Endodermal cell (in vitro differentiated cells): ENCODE measurements at regions not wholly inside any gene's neighbourhood (a gene's known extent, or its start where the extent isn't known, plus 50 kb on each side); places are given as distances from the start of the nearest gene placed in this dataset.

ENCODE experiments used
- DNase-seq: peaks from one replicate; pipeline ENCODE4 v3.0.0-alpha.2; 2017
- H3K27ac ChIP-seq: 2 replicates; pipeline ENCODE4 v1.5.1; 2013; ENCODE audit warnings: mild to moderate bottlenecking, low read depth, low read length, moderate library complexity
- H3K27me3 ChIP-seq: 2 replicates; pipeline ENCODE4 v1.6.1; 2013; ENCODE audit warnings: mild to moderate bottlenecking, low read length, moderate library complexity; ENCODE audit not compliant: insufficient read depth, control insufficient read depth, poor library complexity, severe bottlenecking
- H3K36me3 ChIP-seq: 2 replicates; pipeline ENCODE4 v1.7.0; 2013; ENCODE audit warnings: mild to moderate bottlenecking, low read length, moderate library complexity; ENCODE audit not compliant: control insufficient read depth, insufficient read depth
- H3K4me1 ChIP-seq: one replicate; pipeline ENCODE4 v1.7.0; 2013; ENCODE audit warnings: low read length; ENCODE audit not compliant: control insufficient read depth, insufficient read depth
- H3K4me3 ChIP-seq: 2 replicates; pipeline ENCODE4 v1.5.1; 2013; ENCODE audit warnings: mild to moderate bottlenecking, low read length, moderate library complexity
- H3K9ac ChIP-seq: 2 replicates; pipeline ENCODE4 v1.6.1; 2013; ENCODE audit warnings: mild to moderate bottlenecking, low read length, moderate library complexity; ENCODE audit not compliant: poor library complexity, severe bottlenecking; ENCODE audit errors: extremely low read depth
- H3K9me3 ChIP-seq: 2 replicates; pipeline ENCODE4 v1.6.1; 2013; ENCODE audit warnings: mild to moderate bottlenecking, low read length, moderate library complexity; ENCODE audit not compliant: control insufficient read depth
- H3K27ac Mint-ChIP-seq: 2 replicates; pipeline ENCODE4 v1.8.0; 2020; ENCODE audit warnings: mixed read lengths
- H3K27me3 Mint-ChIP-seq: 2 replicates; pipeline ENCODE4 v1.8.0; 2021; ENCODE audit warnings: mild to moderate bottlenecking, mixed read lengths; ENCODE audit not compliant: insufficient read depth
- H3K36me3 Mint-ChIP-seq: 2 replicates; pipeline ENCODE4 v1.8.0; 2020; ENCODE audit warnings: low read depth, mixed read lengths
- H3K4me1 Mint-ChIP-seq: 2 replicates; pipeline ENCODE4 v1.8.0; 2020; ENCODE audit warnings: mixed read lengths
- H3K4me3 Mint-ChIP-seq: 2 replicates; pipeline ENCODE4 v1.8.0; 2020; ENCODE audit warnings: mild to moderate bottlenecking, moderate library complexity, mixed read lengths
- H3K9me3 Mint-ChIP-seq: 2 replicates; pipeline ENCODE4 v1.8.0; 2020; ENCODE audit warnings: mild to moderate bottlenecking, mixed read lengths
- CTCF ChIP-seq: fragments of 200-600 bp; sonication (generic); conservative IDR thresholded peaks from 2 replicates; pipeline ENCODE4 v1.5.0; 2021; ENCODE audit warnings: antibody characterized with exemption, mild to moderate bottlenecking
- WGBS, 2 experiments: methylation state at CpG; one replicate each; pipeline versions ENCODE4 v1.1.5 to v1.1.7; 2013; ENCODE audit warnings: missing lambda C conversion rate in 2 of 2, mixed read lengths in 1 of 2; ENCODE audit not compliant: insufficient coverage in 1 of 2, insufficient read length in 1 of 2; 5-methylcytosine and 5-hydroxymethylcytosine counted together

- no peak overlapping the region for H3K4me3 ChIP-seq
- WGBS, 2 experiments, result 94% methylated on average over 1 of the region's 1 CpG; no CpG with 5 or more reads in 1 of the 2 experiments
- no peaks in the 10 kb centered on the region for H3K36me3 Mint-ChIP-seq
- H3K36me3 ChIP-seq, result no peaks in the 10 kb centered on the region
- peaks cover 4% of the 10 kb centered on the region for H3K4me1 Mint-ChIP-seq
- peaks cover 34% of the 10 kb centered on the region for H3K27me3 Mint-ChIP-seq
- no peak for DNase-seq
- no peak overlapping the region for H3K27ac ChIP-seq
- TF ChIP-seq CTCF, result no peak
- H3K9ac ChIP-seq, result no peak overlapping the region
- no peaks in the 10 kb centered on the region for H3K9me3 Mint-ChIP-seq
- H3K9me3 ChIP-seq, result no peaks in the 10 kb centered on the region
- no peak overlapping the region for H3K4me3 Mint-ChIP-seq
- peaks cover 4% of the 10 kb centered on the region for H3K4me1 ChIP-seq
- H3K27ac Mint-ChIP-seq, result no peak overlapping the region
- H3K27me3 ChIP-seq, result peaks cover 46% of the 10 kb centered on the region
Measured at GRCh38 chr13:65864039-65864438, 1366.1 kb downstream of the PCDH9 start.

- H3K4me1 Mint-ChIP-seq, result peaks cover 9% of the 10 kb centered on the region
- DNase-seq, result no peak
- 86 to 90% methylated on average over 1 to 2 of the region's 2 CpGs for WGBS, 2 experiments
- no peaks in the 10 kb centered on the region for H3K9me3 Mint-ChIP-seq
- H3K36me3 Mint-ChIP-seq, result no peaks in the 10 kb centered on the region
- Histone ChIP-seq H3K4me3 (no peak overlapping the region), H3K27ac (no peak overlapping the region), H3K4me1 (peaks cover 7% of the 10 kb centered on the region), H3K36me3 (no peaks in the 10 kb centered on the region), H3K9me3 (no peaks in the 10 kb centered on the region), H3K9ac (no peak overlapping the region), H3K27me3 (peaks cover 59% of the 10 kb centered on the region)
- peaks cover 58% of the 10 kb centered on the region for H3K27me3 Mint-ChIP-seq
- no peak overlapping the region for H3K4me3 Mint-ChIP-seq
- TF ChIP-seq CTCF, result no peak
- H3K27ac Mint-ChIP-seq, result no peak overlapping the region
Measured at GRCh38 chr13:65860306-65860705, 1369.8 kb downstream of the PCDH9 start.

- no peak for DNase-seq
- H3K36me3 ChIP-seq, result no peaks in the 10 kb centered on the region
- peak; percentile 21 for TF ChIP-seq CTCF
- H3K4me1 ChIP-seq, result peaks cover 8% of the 10 kb centered on the region
- H3K4me3 ChIP-seq, result no peak overlapping the region
- Mint-ChIP-seq H3K27ac (no peak overlapping the region), H3K4me3 (no peak overlapping the region), H3K36me3 (no peaks in the 10 kb centered on the region), H3K4me1 (peaks cover 19% of the 10 kb centered on the region), H3K27me3 (peaks cover 63% of the 10 kb centered on the region), H3K9me3 (no peaks in the 10 kb centered on the region)
- no peak overlapping the region for H3K9ac ChIP-seq
- no peaks in the 10 kb centered on the region for H3K9me3 ChIP-seq
- no CpG with 5 or more reads among the region's 1 CpG for WGBS, 2 experiments
- H3K27ac ChIP-seq, result no peak overlapping the region
- H3K27me3 ChIP-seq, result peaks cover 77% of the 10 kb centered on the region
Measured at GRCh38 chr13:65857942-65858565, 1372.1 kb downstream of the PCDH9 start.
